ENCODE measurements at regions not wholly inside any gene's neighbourhood (a gene's known extent, or its start where the extent isn't known, plus 50 kb on each side); places are given as distances from the start of the nearest gene placed in this dataset.

DNA sequence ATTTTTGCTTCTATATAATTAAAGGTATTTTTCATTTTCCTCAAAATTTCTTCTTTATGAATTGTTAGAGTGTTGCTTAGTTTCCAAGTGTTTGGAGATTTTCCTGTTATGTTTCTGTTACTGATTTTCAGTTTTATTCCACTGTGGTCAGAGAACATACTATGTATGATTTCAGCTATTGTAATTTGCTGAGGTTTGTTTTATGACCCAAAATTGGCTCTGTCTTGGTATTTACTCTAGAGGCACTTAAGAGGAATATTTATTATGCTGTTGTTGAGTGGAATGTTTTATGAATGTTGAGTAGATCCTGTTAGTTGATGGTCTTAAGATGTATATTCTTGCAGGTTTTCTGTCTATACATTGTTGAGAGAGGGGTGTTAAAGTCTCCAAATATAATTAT is 263.5 kb downstream of the PABPC4L start:
- BruUV-seq (replicated peaks) = no TSS peak
- ChIA-PET POLR2A (ENCODE audit: unreplicated experiment) (no interaction called here), CTCF (no interaction called here)
- Histone ChIP-seq H3K23ac (ENCODE audit: low read depth, low read length) (no peak overlapping the region), H2AK5ac (ENCODE audit: low read depth, low read length) (no peak overlapping the region), H3K9me1 (ENCODE audit: insufficient read depth, low read length) (no peaks in the 10 kb centered on the region), H3K4me2 (ENCODE audit: low read depth, low read length) (no peak overlapping the region), H3K9ac (ENCODE audit: low read depth, low read length) (no peak overlapping the region), H3K4me3 (ENCODE audit: insufficient read depth, low read depth, low read length) (no peak overlapping the region), H4K20me1 (ENCODE audit: insufficient read depth, low read length) (no peaks in the 10 kb centered on the region), H4K5ac (ENCODE audit: low read depth, low read length) (no peak overlapping the region), H3K4ac (ENCODE audit: low read depth, low read length) (no peak overlapping the region), H4K8ac (ENCODE audit: low read depth in 2 of 2, low read length in 2 of 2) (no peak overlapping the region), H3K56ac (ENCODE audit: extremely low read depth, insufficient read depth, low read length) (no peak overlapping the region), H2BK5ac (ENCODE audit: low read depth, low read length, poor library complexity, severe bottlenecking) (no peak overlapping the region), H4K91ac (ENCODE audit: insufficient read depth, low read depth, low read length) (no peak overlapping the region), H2AK9ac (replicated peaks; ENCODE audit: low read depth, low read length, poor library complexity) (no peak overlapping the region), H3K9me3 (ENCODE audit: control insufficient read depth, insufficient read depth, low read length) (no peaks in the 10 kb centered on the region), H3K18ac (ENCODE audit: low read depth, low read length) (no peak overlapping the region), H3K27me3 (ENCODE audit: control insufficient read depth, insufficient read depth, low read length) (no peaks in the 10 kb centered on the region), H2BK20ac (ENCODE audit: low read depth, low read length) (no peak overlapping the region), H3K79me1 (ENCODE audit: low read depth in 1 of 2, low read length in 2 of 2) (no peaks in the 10 kb centered on the region), H3K14ac (replicated peaks; ENCODE audit: low read depth, low read length) (no peak overlapping the region), H2BK120ac (ENCODE audit: low read depth, low read length) (no peak overlapping the region), H3K36me3 (ENCODE audit: control insufficient read depth, insufficient read depth, low read length) (no peaks in the 10 kb centered on the region), H2AFZ (replicated peaks; ENCODE audit: low read length, poor library complexity) (no peak overlapping the region), H2BK15ac (ENCODE audit: low read depth, low read length) (no peak overlapping the region), H3K4me1 (ENCODE audit: control insufficient read depth, insufficient read depth, low read length) (no peaks in the 10 kb centered on the region), H3K27ac (ENCODE audit: insufficient read depth, low read length) (no peak overlapping the region)
- dilution Hi-C loops (cut with HindIII; ENCODE audit: low sequenced_read_pairs, unreplicated experiment) = no loop called here
- ATAC-seq (ENCODE audit: low read depth) = no peak
- TF ChIP-seq POLR2A (IDR thresholded peaks at IDR 0.05; ENCODE audit: low read depth, low read length) (no peak), RCOR1 (IDR thresholded peaks at IDR 0.05; ENCODE audit: insufficient replicate concordance, low read length) (no peak), MXI1 (IDR thresholded peaks at IDR 0.05; ENCODE audit: borderline replicate concordance, low read depth, low read length) (no peak), MAZ (IDR thresholded peaks at IDR 0.05; ENCODE audit: borderline replicate concordance, low read depth, low read length) (no peak), SMC3 (IDR thresholded peaks at IDR 0.05; ENCODE audit: low read depth, low read length) (no peak), CEBPB (IDR thresholded peaks at IDR 0.05; ENCODE audit: low read depth, low read length) (no peak), MAFK (IDR thresholded peaks at IDR 0.05; ENCODE audit: low read depth, low read length) (no peak), BHLHE40 (IDR thresholded peaks at IDR 0.05; ENCODE audit: low read depth, low read length) (no peak), FOS (IDR thresholded peaks at IDR 0.05; ENCODE audit: low read depth, low read length) (no peak), RAD21 (IDR thresholded peaks at IDR 0.05; ENCODE audit: low read length) (no peak), NFE2L2 (IDR thresholded peaks at IDR 0.05; ENCODE audit: low read depth, low read length) (no peak), CHD1 (IDR thresholded peaks at IDR 0.05; ENCODE audit: low read depth, low read length) (no peak), RFX5 (IDR thresholded peaks at IDR 0.05; ENCODE audit: low read depth, low read length) (no peak)
- TF ChIP-seq, protein P1, sequence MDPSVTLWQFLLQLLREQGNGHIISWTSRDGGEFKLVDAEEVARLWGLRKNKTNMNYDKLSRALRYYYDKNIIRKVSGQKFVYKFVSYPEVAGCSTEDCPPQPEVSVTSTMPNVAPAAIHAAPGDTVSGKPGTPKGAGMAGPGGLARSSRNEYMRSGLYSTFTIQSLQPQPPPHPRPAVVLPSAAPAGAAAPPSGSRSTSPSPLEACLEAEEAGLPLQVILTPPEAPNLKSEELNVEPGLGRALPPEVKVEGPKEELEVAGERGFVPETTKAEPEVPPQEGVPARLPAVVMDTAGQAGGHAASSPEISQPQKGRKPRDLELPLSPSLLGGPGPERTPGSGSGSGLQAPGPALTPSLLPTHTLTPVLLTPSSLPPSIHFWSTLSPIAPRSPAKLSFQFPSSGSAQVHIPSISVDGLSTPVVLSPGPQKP (IDR thresholded peaks at IDR 0.05; ENCODE audit: borderline replicate concordance, low read depth, low read length) = no peak
- TF ChIP-seq, protein P2, sequence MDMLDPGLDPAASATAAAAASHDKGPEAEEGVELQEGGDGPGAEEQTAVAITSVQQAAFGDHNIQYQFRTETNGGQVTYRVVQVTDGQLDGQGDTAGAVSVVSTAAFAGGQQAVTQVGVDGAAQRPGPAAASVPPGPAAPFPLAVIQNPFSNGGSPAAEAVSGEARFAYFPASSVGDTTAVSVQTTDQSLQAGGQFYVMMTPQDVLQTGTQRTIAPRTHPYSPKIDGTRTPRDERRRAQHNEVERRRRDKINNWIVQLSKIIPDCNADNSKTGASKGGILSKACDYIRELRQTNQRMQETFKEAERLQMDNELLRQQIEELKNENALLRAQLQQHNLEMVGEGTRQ (IDR thresholded peaks at IDR 0.05; ENCODE audit: low read depth, low read length) = no peak
- TF ChIP-seq, protein P3, sequence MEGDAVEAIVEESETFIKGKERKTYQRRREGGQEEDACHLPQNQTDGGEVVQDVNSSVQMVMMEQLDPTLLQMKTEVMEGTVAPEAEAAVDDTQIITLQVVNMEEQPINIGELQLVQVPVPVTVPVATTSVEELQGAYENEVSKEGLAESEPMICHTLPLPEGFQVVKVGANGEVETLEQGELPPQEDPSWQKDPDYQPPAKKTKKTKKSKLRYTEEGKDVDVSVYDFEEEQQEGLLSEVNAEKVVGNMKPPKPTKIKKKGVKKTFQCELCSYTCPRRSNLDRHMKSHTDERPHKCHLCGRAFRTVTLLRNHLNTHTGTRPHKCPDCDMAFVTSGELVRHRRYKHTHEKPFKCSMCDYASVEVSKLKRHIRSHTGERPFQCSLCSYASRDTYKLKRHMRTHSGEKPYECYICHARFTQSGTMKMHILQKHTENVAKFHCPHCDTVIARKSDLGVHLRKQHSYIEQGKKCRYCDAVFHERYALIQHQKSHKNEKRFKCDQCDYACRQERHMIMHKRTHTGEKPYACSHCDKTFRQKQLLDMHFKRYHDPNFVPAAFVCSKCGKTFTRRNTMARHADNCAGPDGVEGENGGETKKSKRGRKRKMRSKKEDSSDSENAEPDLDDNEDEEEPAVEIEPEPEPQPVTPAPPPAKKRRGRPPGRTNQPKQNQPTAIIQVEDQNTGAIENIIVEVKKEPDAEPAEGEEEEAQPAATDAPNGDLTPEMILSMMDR (conservative IDR thresholded peaks at IDR 0.05; ENCODE audit: low read depth, low read length) = no peak
- in situ Hi-C loops (cut with MboI; ENCODE audit: low sequenced_read_pairs) = no loop called here
- intact Hi-C loops (cut with micrococcal nuclease) = no loop called here
- DNase-seq = no peak

Measured in IMR-90 (cell line).